Activated naive CD4-positive, alpha-beta T cell treated with anti-CD3 and anti-CD28 coated beads, Interleukin-2, amount 10 ng/mL, durations not matched to agents 7 days and 5 days (primary cell): ENCODE measurements at regions not wholly inside any gene's neighbourhood (a gene's known extent, or its start where the extent isn't known, plus 50 kb on each side); places are given as distances from the start of the nearest gene placed in this dataset.

Experiments used
- CTCF ChIA-PET: fragments of 350-600 bp; sonication (Branson Sonifier 250); formaldehyde crosslinking; loops from one replicate; lab custom pipeline; 2021; ENCODE audit warnings: antibody characterized with exemption; lab: Charles Lee
- DNase-seq: peaks from one replicate; pipeline ENCODE4 v3.0.0-alpha.2; 2020
- H3K27ac Mint-ChIP-seq: one replicate; pipeline ENCODE4 v1.8.0; 2021; ENCODE audit warnings: mild to moderate bottlenecking, moderate library complexity, mixed read lengths
- H3K27me3 Mint-ChIP-seq: one replicate; pipeline ENCODE4 v1.8.0; 2021; ENCODE audit warnings: mild to moderate bottlenecking, mixed read lengths
- H3K36me3 Mint-ChIP-seq: one replicate; pipeline ENCODE4 v1.8.0; 2021; ENCODE audit warnings: mixed read lengths
- H3K4me1 Mint-ChIP-seq: one replicate; pipeline ENCODE4 v1.8.0; 2021; ENCODE audit warnings: mixed read lengths
- H3K4me3 Mint-ChIP-seq: one replicate; pipeline ENCODE4 v1.8.0; 2021; ENCODE audit warnings: mild to moderate bottlenecking, moderate library complexity, mixed read lengths
- H3K9me3 Mint-ChIP-seq: one replicate; pipeline ENCODE4 v1.8.0; 2021; ENCODE audit warnings: mixed read lengths

DNA sequence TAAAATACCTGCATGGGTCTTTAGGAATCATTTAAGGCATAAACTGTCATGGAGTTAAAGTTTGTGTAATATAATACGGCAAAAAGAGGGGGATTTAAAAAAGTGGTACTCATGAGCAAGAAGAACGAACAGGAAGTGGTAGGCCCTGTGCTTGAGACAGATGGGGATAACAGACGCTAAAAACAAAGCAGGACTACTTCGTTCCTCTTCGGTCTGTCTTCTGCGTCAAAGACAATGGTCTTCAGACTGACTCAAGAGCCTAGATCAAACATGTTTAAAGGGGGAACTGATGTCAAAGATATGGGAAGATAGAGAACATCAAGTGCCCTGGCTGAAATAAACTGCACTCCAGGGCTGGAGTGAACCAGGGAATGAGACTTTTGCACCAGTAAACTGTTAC lies 59.8 kb upstream of the RFX3 start:
- CTCF ChIA-PET = no interaction called here
- no peak overlapping the region for H3K4me3 Mint-ChIP-seq
- H3K27me3 Mint-ChIP-seq = no peaks in the 10 kb centered on the region
- no peak overlapping the region for H3K27ac Mint-ChIP-seq
- no peaks in the 10 kb centered on the region for H3K4me1 Mint-ChIP-seq
- no peak for DNase-seq
- peaks cover 10% of the 10 kb centered on the region for H3K36me3 Mint-ChIP-seq
- H3K9me3 Mint-ChIP-seq = peaks cover 54% of the 10 kb centered on the region

DNA sequence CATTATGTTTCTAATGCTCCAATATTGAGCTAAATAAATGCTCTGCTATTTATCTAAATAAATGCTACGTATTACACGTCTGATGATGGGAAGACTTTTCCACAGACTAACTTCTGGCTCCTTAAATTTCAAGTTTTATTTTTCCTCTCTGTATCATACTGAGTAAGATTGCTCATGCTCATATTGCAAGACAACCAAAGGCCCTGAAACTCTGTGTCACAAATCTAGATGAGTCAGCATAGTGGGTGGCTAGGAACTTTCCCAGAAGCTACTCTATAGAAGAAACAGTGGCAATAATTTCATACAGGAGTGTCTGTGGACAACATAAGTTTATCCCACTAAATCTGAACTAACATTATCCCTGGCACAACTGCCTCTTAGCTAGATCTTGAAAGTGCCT lies 53.0 kb upstream of the RFX3 start:
- H3K36me3 Mint-ChIP-seq = peaks cover 18% of the 10 kb centered on the region
- no peak for DNase-seq

DNA sequence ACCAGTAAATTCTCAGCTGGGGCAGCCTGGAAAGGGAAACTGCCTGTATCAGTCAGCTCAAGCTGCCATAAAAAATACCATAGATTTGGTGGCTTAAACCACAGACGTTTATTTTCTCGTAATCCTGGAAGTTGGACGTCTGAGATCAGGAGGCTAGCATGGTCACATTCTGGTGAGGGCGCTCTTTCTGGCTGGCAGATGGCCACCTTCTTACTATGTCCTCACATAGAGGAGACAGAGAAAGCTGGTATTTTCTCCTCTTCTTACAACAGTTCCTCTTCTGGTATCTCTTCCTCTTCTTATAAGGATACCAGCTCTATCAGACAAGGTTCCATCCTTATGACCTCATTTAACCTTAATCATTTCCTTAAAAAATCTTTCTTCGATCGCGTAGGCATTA lies 50.5 kb upstream of the RFX3 start:
- Mint-ChIP-seq H3K27me3 (no peaks in the 10 kb centered on the region), H3K9me3 (peaks cover 17% of the 10 kb centered on the region), H3K27ac (no peak overlapping the region), H3K4me3 (no peak overlapping the region), H3K4me1 (no peaks in the 10 kb centered on the region), H3K36me3 (peaks cover 14% of the 10 kb centered on the region)
- CTCF ChIA-PET = no interaction called here
- DNase-seq = no peak

More for the DNA sequence above, 53.0 kb upstream of the RFX3 start:
- CTCF ChIA-PET = no interaction called here
- H3K27ac Mint-ChIP-seq = no peak overlapping the region
- no peak overlapping the region for H3K4me3 Mint-ChIP-seq
- H3K9me3 Mint-ChIP-seq = peaks cover 32% of the 10 kb centered on the region
- no peaks in the 10 kb centered on the region for H3K4me1 Mint-ChIP-seq
- H3K27me3 Mint-ChIP-seq = no peaks in the 10 kb centered on the region

DNA sequence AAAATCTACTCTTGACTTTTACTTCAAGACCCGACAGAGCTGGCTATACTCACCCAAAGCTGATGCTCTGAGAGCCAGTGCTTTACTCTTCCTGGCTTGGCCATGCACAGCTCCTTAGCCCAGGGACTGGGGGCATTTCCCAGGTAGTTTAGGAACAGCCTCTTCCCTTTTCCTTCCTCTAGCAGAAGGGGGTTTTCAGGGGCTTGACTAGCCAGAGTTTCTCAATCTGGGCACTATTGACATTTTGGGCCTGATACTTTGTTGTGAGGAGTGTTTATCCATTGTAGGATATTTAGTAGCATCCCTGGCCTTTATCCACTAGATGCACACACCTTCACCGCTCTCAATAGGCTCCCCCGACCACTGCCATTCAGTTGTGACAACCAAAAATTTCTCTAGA lies 50.0 kb upstream of the RFX3 start:
- no peak for DNase-seq
- no peaks in the 10 kb centered on the region for H3K4me1 Mint-ChIP-seq
- peaks cover 12% of the 10 kb centered on the region for H3K9me3 Mint-ChIP-seq
- H3K4me3 Mint-ChIP-seq = no peak overlapping the region
- H3K36me3 Mint-ChIP-seq = peaks cover 13% of the 10 kb centered on the region
- H3K27me3 Mint-ChIP-seq = no peaks in the 10 kb centered on the region
- H3K27ac Mint-ChIP-seq = no peak overlapping the region
- CTCF ChIA-PET = no interaction called here
